ENCODE measurements at regions not wholly inside any gene's neighbourhood (a gene's known extent, or its start where the extent isn't known, plus 50 kb on each side); places are given as distances from the start of the nearest gene placed in this dataset.

DNA sequence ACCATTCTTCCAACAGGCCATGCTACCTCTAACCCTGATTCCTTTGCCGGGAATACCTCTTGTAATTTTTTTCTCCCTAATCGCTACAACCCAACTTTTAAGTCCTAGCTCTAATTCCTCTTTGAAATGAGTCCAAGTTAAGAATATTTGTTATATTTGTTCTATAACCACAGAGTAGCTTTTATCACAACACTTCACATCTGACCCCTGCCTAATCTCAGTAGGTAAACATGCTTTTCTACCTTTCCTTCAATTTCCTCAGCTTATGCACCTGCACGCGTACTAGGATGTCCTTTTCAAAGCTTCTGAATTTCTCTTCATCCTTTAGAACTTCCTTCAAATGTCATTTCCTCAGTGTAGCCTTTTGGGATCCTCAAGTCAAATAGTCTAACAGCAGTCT is 915.5 kb upstream of the LCORL start:
- Histone ChIP-seq H4K20me1 (ENCODE audit: insufficient read depth) (no peaks in the 10 kb centered on the region), H3F3A (ENCODE audit: insufficient read depth, low read depth) (no peaks in the 10 kb centered on the region), H3K36me3 (ENCODE audit: low read depth) (no peaks in the 10 kb centered on the region), H3K4me2 (no peak overlapping the region), H3K27ac (no peak overlapping the region), H3K79me2 (ENCODE audit: low read depth) (no peaks in the 10 kb centered on the region), H2AFZ (no peak overlapping the region), H3K9me2 (ENCODE audit: insufficient read depth) (no peaks in the 10 kb centered on the region), H3K9me3 (ENCODE audit: insufficient read depth, low read depth) (no peaks in the 10 kb centered on the region), H3K4me1 (replicated peaks; ENCODE audit: insufficient read depth) (no peaks in the 10 kb centered on the region), H3K27me3 (ENCODE audit: insufficient read depth, low read depth) (0 out of 2 replicates have a peak, but pooled peaks cover 4% of the 10 kb centered on the region), H3K4me3 (no peak overlapping the region)
- CTCF ChIA-PET, result no interaction called here
- DNase-seq, result no peak
- TF ChIP-seq, protein P1, sequence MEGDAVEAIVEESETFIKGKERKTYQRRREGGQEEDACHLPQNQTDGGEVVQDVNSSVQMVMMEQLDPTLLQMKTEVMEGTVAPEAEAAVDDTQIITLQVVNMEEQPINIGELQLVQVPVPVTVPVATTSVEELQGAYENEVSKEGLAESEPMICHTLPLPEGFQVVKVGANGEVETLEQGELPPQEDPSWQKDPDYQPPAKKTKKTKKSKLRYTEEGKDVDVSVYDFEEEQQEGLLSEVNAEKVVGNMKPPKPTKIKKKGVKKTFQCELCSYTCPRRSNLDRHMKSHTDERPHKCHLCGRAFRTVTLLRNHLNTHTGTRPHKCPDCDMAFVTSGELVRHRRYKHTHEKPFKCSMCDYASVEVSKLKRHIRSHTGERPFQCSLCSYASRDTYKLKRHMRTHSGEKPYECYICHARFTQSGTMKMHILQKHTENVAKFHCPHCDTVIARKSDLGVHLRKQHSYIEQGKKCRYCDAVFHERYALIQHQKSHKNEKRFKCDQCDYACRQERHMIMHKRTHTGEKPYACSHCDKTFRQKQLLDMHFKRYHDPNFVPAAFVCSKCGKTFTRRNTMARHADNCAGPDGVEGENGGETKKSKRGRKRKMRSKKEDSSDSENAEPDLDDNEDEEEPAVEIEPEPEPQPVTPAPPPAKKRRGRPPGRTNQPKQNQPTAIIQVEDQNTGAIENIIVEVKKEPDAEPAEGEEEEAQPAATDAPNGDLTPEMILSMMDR (conservative IDR thresholded peaks at IDR 0.05), result no peak
- TF ChIP-seq EZH2 (IDR thresholded peaks at IDR 0.05; ENCODE audit: low read depth), result no peak
- POLR2A ChIA-PET (ENCODE audit: unreplicated experiment), result no interaction called here
- intact Hi-C loops (cut with micrococcal nuclease; ENCODE audit: unreplicated experiment), result no loop called here
- no TSS peak for BruUV-seq (replicated peaks)

DNA sequence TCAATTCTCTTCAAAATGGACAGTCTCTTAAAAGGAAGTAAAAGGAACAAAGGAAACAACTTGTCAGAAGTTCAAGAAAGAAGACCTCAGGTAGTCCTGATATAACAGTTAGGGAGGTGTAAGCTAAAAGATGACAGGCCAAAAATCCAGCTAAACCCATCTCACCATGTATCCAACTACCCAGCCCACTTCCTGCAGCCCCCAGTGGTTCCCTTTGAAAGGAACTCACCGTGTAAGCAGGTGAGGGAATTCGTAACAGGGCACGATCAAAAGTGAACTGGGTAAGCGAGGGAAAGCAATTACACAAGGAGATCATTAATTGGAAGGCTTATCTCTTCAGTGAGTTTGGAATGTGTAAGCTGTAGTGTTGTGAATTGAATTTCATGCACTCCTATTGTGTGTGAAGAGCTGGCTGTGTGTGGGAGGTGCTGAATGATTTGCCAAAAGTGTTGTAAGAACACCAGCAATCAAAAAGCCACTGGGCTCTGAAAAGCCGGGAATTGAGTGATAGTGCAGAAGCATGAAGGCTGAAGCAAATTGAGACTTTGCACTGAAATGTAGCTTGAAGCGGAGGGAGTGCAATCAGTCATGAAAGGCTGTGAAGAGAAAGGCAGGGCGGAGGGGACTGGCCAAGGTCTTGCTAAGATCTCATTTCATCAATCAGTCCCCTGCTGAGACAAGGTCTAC is 914.2 kb upstream of the LCORL start:
- H3K27ac ChIP-seq, result no peak overlapping the region
- no peak overlapping the region for H3K4me3 ChIP-seq
- no peak overlapping the region for H3K4me2 ChIP-seq
- H3K79me2 ChIP-seq (ENCODE audit: low read depth), result no peaks in the 10 kb centered on the region
- no peaks in the 10 kb centered on the region for H4K20me1 ChIP-seq (ENCODE audit: insufficient read depth)
- TF ChIP-seq EZH2 (IDR thresholded peaks at IDR 0.05; ENCODE audit: low read depth), result no peak
- TF ChIP-seq, protein P1 (conservative IDR thresholded peaks at IDR 0.05), result no peak
- H3K27me3 ChIP-seq (ENCODE audit: insufficient read depth, low read depth), result 0 out of 2 replicates have a peak, but pooled peaks cover 4% of the 10 kb centered on the region
- ChIA-PET POLR2A (ENCODE audit: unreplicated experiment) (no interaction called here), CTCF (no interaction called here)
- no peaks in the 10 kb centered on the region for H3K4me1 ChIP-seq (replicated peaks; ENCODE audit: insufficient read depth)
- no peaks in the 10 kb centered on the region for H3K36me3 ChIP-seq (ENCODE audit: low read depth)
- no peaks in the 10 kb centered on the region for H3K9me2 ChIP-seq (ENCODE audit: insufficient read depth)
- no peak overlapping the region for H2AFZ ChIP-seq
- intact Hi-C loops (cut with micrococcal nuclease; ENCODE audit: unreplicated experiment), result no loop called here
- no TSS peak for BruUV-seq (replicated peaks)
- no peaks in the 10 kb centered on the region for H3K9me3 ChIP-seq (ENCODE audit: insufficient read depth, low read depth)
- no peaks in the 10 kb centered on the region for H3F3A ChIP-seq (ENCODE audit: insufficient read depth, low read depth)
- DNase-seq, result no peak

DNA sequence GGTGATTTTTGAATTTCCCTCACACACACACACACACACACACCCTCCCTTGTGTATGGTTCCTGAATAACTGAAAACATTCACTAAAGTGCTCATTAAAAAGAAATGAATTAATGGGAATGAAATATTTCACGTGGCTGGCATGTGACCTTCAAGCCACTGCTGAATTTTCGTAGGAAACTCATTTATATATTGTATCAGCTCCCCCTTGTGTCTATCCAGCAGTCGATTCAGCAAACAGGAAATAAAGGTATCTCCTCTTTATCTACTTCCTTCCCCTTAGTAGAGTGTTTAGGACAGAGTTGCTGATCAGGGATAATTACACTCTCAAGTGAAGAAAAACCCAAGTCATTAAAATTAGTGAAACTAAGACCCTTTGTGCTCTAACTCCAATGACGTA is 912.6 kb upstream of the LCORL start:
- H3F3A ChIP-seq (ENCODE audit: insufficient read depth, low read depth), result no peaks in the 10 kb centered on the region
- H3K79me2 ChIP-seq (ENCODE audit: low read depth), result no peaks in the 10 kb centered on the region
- CTCF ChIA-PET, result no interaction called here
- TF ChIP-seq EZH2 (IDR thresholded peaks at IDR 0.05; ENCODE audit: low read depth), result no peak
- TF ChIP-seq, protein P1 (conservative IDR thresholded peaks at IDR 0.05), result no peak
- 0 out of 2 replicates have a peak, but pooled peaks cover 4% of the 10 kb centered on the region for H3K27me3 ChIP-seq (ENCODE audit: insufficient read depth, low read depth)
- H3K36me3 ChIP-seq (ENCODE audit: low read depth), result no peaks in the 10 kb centered on the region
- no peaks in the 10 kb centered on the region for H3K9me2 ChIP-seq (ENCODE audit: insufficient read depth)
- H3K4me3 ChIP-seq, result no peak overlapping the region
- no peaks in the 10 kb centered on the region for H4K20me1 ChIP-seq (ENCODE audit: insufficient read depth)
- H3K9me3 ChIP-seq (ENCODE audit: insufficient read depth, low read depth), result no peaks in the 10 kb centered on the region
- no peak overlapping the region for H2AFZ ChIP-seq
- no peak overlapping the region for H3K4me2 ChIP-seq
- BruUV-seq (replicated peaks), result no TSS peak
- no peak for DNase-seq
- no peak overlapping the region for H3K27ac ChIP-seq
- intact Hi-C loops (cut with micrococcal nuclease; ENCODE audit: unreplicated experiment), result no loop called here
- H3K4me1 ChIP-seq (replicated peaks; ENCODE audit: insufficient read depth), result no peaks in the 10 kb centered on the region
- POLR2A ChIA-PET (ENCODE audit: unreplicated experiment), result no interaction called here

Measured in PC-9 (cell line).